HL-60 (cell line): ENCODE measurements at regions not wholly inside any gene's neighbourhood (a gene's known extent, or its start where the extent isn't known, plus 50 kb on each side); places are given as distances from the start of the nearest gene placed in this dataset.

ENCODE experiments used
- CTCF ChIP-seq: IDR thresholded peaks from one replicate; pipeline ENCODE4 v1.5.1; 2011; ENCODE audit warnings: low read length, control low read depth, inconsistent platforms; ENCODE audit not compliant: insufficient read depth
- GABPA ChIP-seq: IDR thresholded peaks from 2 replicates; pipeline ENCODE4 v1.6.1; 2012; ENCODE audit warnings: low read depth
- POLR2AphosphoS5 ChIP-seq: IDR thresholded peaks from 2 replicates; pipeline ENCODE4 v1.6.1; 2012; ENCODE audit warnings: low read depth
- REST ChIP-seq: IDR thresholded peaks from 2 replicates; pipeline ENCODE4 v1.6.1; 2012; ENCODE audit warnings: low read depth; ENCODE audit not compliant: insufficient replicate concordance

GRCh38 chr22:27293721-27294445 is 507.7 kb downstream of the MN1 start:
- TF ChIP-seq CTCF: no peak
- TF ChIP-seq POLR2AphosphoS5: no peak
- TF ChIP-seq REST: no peak
- TF ChIP-seq GABPA: no peak
